Neural progenitor cell (in vitro differentiated cells): ENCODE measurements at regions not wholly inside any gene's neighbourhood (a gene's known extent, or its start where the extent isn't known, plus 50 kb on each side); places are given as distances from the start of the nearest gene placed in this dataset.

Experiments
- DNase-seq: peaks from one replicate; pipeline ENCODE4 v3.0.0-alpha.2; 2016; ENCODE audit warnings: low spot score
- H2AFZ ChIP-seq: fragments of 200-600 bp; sonication (generic); replicated peaks from 2 replicates; pipeline ENCODE4 v1.6.1; 2016; ENCODE audit warnings: antibody characterized with exemption
- H3F3A ChIP-seq: fragments of 200-600 bp; sonication (generic); 2 replicates; pipeline ENCODE4 v1.6.1; 2016; ENCODE audit warnings: antibody characterized with exemption, low read depth
- H3K27ac ChIP-seq: fragments of 200-600 bp; sonication (generic); 2 replicates; pipeline ENCODE4 v1.5.1; 2016; ENCODE audit warnings: mild to moderate bottlenecking
- H3K27me3 ChIP-seq: fragments of 200-600 bp; sonication (generic); 2 replicates; pipeline ENCODE4 v1.6.1; 2016; ENCODE audit warnings: mild to moderate bottlenecking, moderate library complexity
- H3K36me3 ChIP-seq: fragments of 200-600 bp; sonication (generic); 2 replicates; pipeline ENCODE4 v1.5.1; 2016
- H3K4me1 ChIP-seq: fragments of 200-600 bp; sonication (generic); 2 replicates; pipeline ENCODE4 v1.6.1; 2016; ENCODE audit warnings: mixed run types
- H3K4me2 ChIP-seq: fragments of 200-600 bp; sonication (generic); 2 replicates; pipeline ENCODE4 v1.6.1; 2016
- H3K4me3 ChIP-seq: fragments of 200-600 bp; sonication (generic); 2 replicates; pipeline ENCODE4 v1.5.1; 2016
- H3K79me2 ChIP-seq: fragments of 200-600 bp; sonication (generic); 2 replicates; pipeline ENCODE4 v1.6.1; 2016; ENCODE audit warnings: low read depth
- H3K9ac ChIP-seq: fragments of 200-600 bp; sonication (generic); 2 replicates; pipeline ENCODE4 v1.6.1; 2016
- H3K9me3 ChIP-seq: fragments of 200-600 bp; sonication (generic); 2 replicates; pipeline ENCODE4 v1.5.1; 2016; ENCODE audit warnings: low read depth
- H4K20me1 ChIP-seq: fragments of 200-600 bp; sonication (generic); 2 replicates; pipeline ENCODE4 v1.6.1; 2016; ENCODE audit warnings: low read depth
- H3K27ac Mint-ChIP-seq: 3 replicates; pipeline ENCODE4 v1.8.0; 2021; ENCODE audit warnings: mixed read lengths
- H3K27me3 Mint-ChIP-seq: 2 replicates; pipeline ENCODE4 v1.8.0; 2022; ENCODE audit warnings: low read depth, mild to moderate bottlenecking, inconsistent platforms, moderate library complexity, mixed read lengths; ENCODE audit not compliant: insufficient read depth
- H3K36me3 Mint-ChIP-seq: 3 replicates; pipeline ENCODE4 v1.8.0; 2021; ENCODE audit warnings: mixed read lengths
- H3K4me1 Mint-ChIP-seq: 3 replicates; pipeline ENCODE4 v1.8.0; 2021; ENCODE audit warnings: mixed read lengths
- H3K4me3 Mint-ChIP-seq: 3 replicates; pipeline ENCODE4 v1.8.0; 2021; ENCODE audit warnings: mild to moderate bottlenecking, moderate library complexity, mixed read lengths
- H3K9me3 Mint-ChIP-seq: 3 replicates; pipeline ENCODE4 v1.8.0; 2020; ENCODE audit warnings: mixed read lengths
- EZH2 ChIP-seq: fragments of 200-600 bp; sonication (generic); IDR thresholded peaks from 2 replicates; pipeline ENCODE4 v1.6.1; 2017; ENCODE audit warnings: antibody characterized with exemption, mild to moderate bottlenecking, moderate library complexity
- EZH2phosphoT487 ChIP-seq: fragments of 200-600 bp; sonication (generic); IDR thresholded peaks from 2 replicates; pipeline ENCODE4 v1.6.1; 2017; ENCODE audit warnings: antibody characterized with exemption
- TF ChIP-seq, protein P1 (sequence below): fragments of 200-600 bp; sonication (generic); IDR thresholded peaks from 2 replicates; pipeline ENCODE4 v1.5.1; 2017; ENCODE audit warnings: antibody characterized with exemption, mild to moderate bottlenecking

DNA sequence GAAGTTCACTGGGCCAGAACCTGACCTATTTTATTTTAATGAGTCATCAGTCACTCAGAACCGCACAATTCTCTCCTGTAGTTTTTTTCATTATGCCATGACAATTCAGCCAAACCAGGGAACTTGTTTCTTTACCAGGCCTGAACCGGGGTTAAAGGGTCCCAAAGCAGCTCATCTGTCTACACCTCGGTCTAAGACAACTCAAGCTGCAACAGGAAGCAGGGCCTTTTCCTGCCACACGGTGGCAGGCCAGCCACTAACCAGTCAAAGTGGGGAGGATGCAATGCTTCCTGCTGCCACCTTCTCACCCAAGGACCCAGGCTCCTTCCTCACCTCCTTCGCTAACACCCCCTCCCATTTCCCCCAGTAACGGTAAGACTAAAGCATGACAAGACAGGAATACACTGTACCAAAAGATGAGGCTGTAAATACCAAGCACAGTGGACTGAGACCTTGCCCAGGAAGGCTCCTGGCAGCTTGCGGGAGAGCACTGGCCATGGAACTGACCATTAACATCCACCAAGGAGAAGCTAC, 56.7 kb upstream of the ACKR3 start:
- no peak for TF ChIP-seq EZH2
- TF ChIP-seq, protein P1, sequence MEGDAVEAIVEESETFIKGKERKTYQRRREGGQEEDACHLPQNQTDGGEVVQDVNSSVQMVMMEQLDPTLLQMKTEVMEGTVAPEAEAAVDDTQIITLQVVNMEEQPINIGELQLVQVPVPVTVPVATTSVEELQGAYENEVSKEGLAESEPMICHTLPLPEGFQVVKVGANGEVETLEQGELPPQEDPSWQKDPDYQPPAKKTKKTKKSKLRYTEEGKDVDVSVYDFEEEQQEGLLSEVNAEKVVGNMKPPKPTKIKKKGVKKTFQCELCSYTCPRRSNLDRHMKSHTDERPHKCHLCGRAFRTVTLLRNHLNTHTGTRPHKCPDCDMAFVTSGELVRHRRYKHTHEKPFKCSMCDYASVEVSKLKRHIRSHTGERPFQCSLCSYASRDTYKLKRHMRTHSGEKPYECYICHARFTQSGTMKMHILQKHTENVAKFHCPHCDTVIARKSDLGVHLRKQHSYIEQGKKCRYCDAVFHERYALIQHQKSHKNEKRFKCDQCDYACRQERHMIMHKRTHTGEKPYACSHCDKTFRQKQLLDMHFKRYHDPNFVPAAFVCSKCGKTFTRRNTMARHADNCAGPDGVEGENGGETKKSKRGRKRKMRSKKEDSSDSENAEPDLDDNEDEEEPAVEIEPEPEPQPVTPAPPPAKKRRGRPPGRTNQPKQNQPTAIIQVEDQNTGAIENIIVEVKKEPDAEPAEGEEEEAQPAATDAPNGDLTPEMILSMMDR: peak; percentile 82
- H3K27ac Mint-ChIP-seq: no peak overlapping the region
- peak; percentile 71 for DNase-seq

DNA sequence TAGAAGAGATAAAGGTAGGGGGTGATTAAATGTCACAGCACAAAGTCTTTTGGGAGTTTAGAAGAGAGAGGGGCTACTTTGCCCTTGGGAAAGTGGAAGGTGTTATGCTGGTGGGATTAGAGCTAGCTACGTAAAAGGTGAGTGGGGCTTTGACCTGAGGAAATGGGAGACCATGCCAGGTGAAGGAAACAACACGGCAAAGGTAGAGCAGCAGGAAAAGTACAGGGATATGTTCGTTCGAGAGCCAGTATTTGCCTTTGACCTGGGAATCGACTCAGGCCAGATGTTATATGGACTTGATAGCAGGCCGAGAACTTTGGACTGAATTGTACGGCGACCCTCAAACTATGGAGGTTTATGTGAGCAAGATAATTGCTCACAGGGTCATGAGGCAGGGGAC, 55.7 kb upstream of the ACKR3 start:
- Mint-ChIP-seq H3K36me3 (no peaks in the 10 kb centered on the region), H3K27me3 (no peaks in the 10 kb centered on the region), H3K4me3 (no peak overlapping the region), H3K9me3 (no peaks in the 10 kb centered on the region), H3K4me1 (no peaks in the 10 kb centered on the region), H3K27ac (no peak overlapping the region)
- Histone ChIP-seq H3K4me2 (no peak overlapping the region), H3F3A (no peaks in the 10 kb centered on the region), H3K27ac (no peak overlapping the region), H2AFZ (no peak overlapping the region), H3K4me1 (no peaks in the 10 kb centered on the region), H3K9me3 (no peaks in the 10 kb centered on the region), H3K27me3 (no peaks in the 10 kb centered on the region), H3K79me2 (no peaks in the 10 kb centered on the region), H3K36me3 (no peaks in the 10 kb centered on the region), H4K20me1 (no peaks in the 10 kb centered on the region), H3K4me3 (no peak overlapping the region), H3K9ac (no peak overlapping the region)
- no peak for DNase-seq
- TF ChIP-seq, protein P1: no peak
- TF ChIP-seq EZH2phosphoT487 (no peak), EZH2 (no peak)

More for the DNA sequence above, 56.7 kb upstream of the ACKR3 start:
- Histone ChIP-seq H2AFZ (peak overlapping the region; percentile 7), H3K9ac (no peak overlapping the region), H3K36me3 (no peaks in the 10 kb centered on the region), H3K4me3 (no peak overlapping the region), H3K4me1 (no peaks in the 10 kb centered on the region), H3F3A (peaks cover 3% of the 10 kb centered on the region), H4K20me1 (no peaks in the 10 kb centered on the region), H3K9me3 (no peaks in the 10 kb centered on the region), H3K4me2 (no peak overlapping the region), H3K79me2 (no peaks in the 10 kb centered on the region), H3K27ac (no peak overlapping the region), H3K27me3 (peaks cover 3% of the 10 kb centered on the region)
- no peaks in the 10 kb centered on the region for H3K9me3 Mint-ChIP-seq
- no peaks in the 10 kb centered on the region for H3K36me3 Mint-ChIP-seq
- H3K27me3 Mint-ChIP-seq: no peaks in the 10 kb centered on the region
- no peak overlapping the region for H3K4me3 Mint-ChIP-seq
- no peaks in the 10 kb centered on the region for H3K4me1 Mint-ChIP-seq

DNA sequence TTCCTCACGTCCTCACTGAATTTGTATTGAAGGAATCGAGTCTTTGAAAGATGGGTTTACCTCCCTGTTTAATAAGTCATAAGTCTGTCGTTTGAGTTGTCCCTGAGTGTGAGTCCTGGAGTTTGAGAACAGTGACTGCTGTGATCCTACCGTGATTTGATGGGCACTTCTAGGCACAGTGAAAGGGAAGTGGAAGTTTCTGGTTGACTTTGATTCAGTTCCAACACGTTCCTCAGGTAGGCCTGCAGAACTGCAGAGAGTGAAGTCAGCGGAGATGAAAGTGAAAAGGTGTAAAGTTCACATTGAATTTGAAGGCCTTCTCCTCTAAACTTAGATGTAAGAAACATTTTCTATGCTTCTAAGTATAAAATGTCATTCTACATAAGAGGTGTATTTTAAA, 52.9 kb upstream of the ACKR3 start:
- DNase-seq: no peak
- Histone ChIP-seq H3K27ac (no peak overlapping the region), H3K4me2 (no peak overlapping the region), H3F3A (no peaks in the 10 kb centered on the region), H3K4me3 (no peak overlapping the region), H3K9ac (no peak overlapping the region), H4K20me1 (no peaks in the 10 kb centered on the region), H3K9me3 (no peaks in the 10 kb centered on the region), H3K4me1 (no peaks in the 10 kb centered on the region), H3K27me3 (no peaks in the 10 kb centered on the region), H3K79me2 (no peaks in the 10 kb centered on the region), H2AFZ (no peak overlapping the region), H3K36me3 (no peaks in the 10 kb centered on the region)
- Mint-ChIP-seq H3K27me3 (no peaks in the 10 kb centered on the region), H3K36me3 (no peaks in the 10 kb centered on the region), H3K27ac (no peak overlapping the region), H3K4me1 (no peaks in the 10 kb centered on the region), H3K4me3 (no peak overlapping the region), H3K9me3 (no peaks in the 10 kb centered on the region)
- no peak for TF ChIP-seq EZH2phosphoT487
- TF ChIP-seq, protein P1: no peak
- no peak for TF ChIP-seq EZH2
